WTC11 (cell line): ENCODE measurements at regions not wholly inside any gene's neighbourhood (a gene's known extent, or its start where the extent isn't known, plus 50 kb on each side); places are given as distances from the start of the nearest gene placed in this dataset.

ENCODE experiments used
- ATAC-seq: fragments of 200-7000 bp; cut with Tn5 transposase; 2 replicates; pipeline ENCODE4 v1.10.0; 2021; ENCODE audit warnings: mild to moderate bottlenecking, moderate library complexity
- CTCF ChIA-PET: fragments of 300-600 bp; sonication (Branson Sonifier 250); formaldehyde crosslinking; loops from one replicate; lab custom pipeline; 2021; ENCODE audit warnings: antibody characterized with exemption; lab: Charles Lee
- POLR2A ChIA-PET: fragments of 350-600 bp; sonication (Branson Sonifier 250); formaldehyde crosslinking; loops from one replicate; lab custom pipeline; 2021; ENCODE audit warnings: antibody characterized with exemption; lab: Charles Lee
- DNase-seq: peaks from one replicate; pipeline ENCODE4 v3.0.0; 2021; ENCODE audit warnings: low spot score
- H3K27ac Mint-ChIP-seq: 2 replicates; pipeline ENCODE4 v1.8.0; 2021; ENCODE audit warnings: mixed read lengths
- H3K27me3 Mint-ChIP-seq: 2 replicates; pipeline ENCODE4 v1.8.0; 2021; ENCODE audit warnings: low read depth, mild to moderate bottlenecking, moderate library complexity, mixed read lengths
- H3K36me3 Mint-ChIP-seq: 2 replicates; pipeline ENCODE4 v1.8.0; 2021; ENCODE audit warnings: mixed read lengths
- H3K4me1 Mint-ChIP-seq: 2 replicates; pipeline ENCODE4 v1.8.0; 2022; ENCODE audit warnings: mixed read lengths
- H3K4me3 Mint-ChIP-seq: 2 replicates; pipeline ENCODE4 v1.8.0; 2021; ENCODE audit warnings: mild to moderate bottlenecking, moderate library complexity, mixed read lengths
- H3K9me3 Mint-ChIP-seq: 2 replicates; pipeline ENCODE4 v1.8.0; 2021; ENCODE audit warnings: mixed read lengths
- ZNF317 ChIP-seq: sonication (generic); formaldehyde crosslinking; IDR thresholded peaks from 2 replicates; pipeline ENCODE4 v1.8.1; 2023; ENCODE audit warnings: low read depth, mild to moderate bottlenecking, moderate library complexity, missing genetic modification reagents, borderline replicate concordance
- TF ChIP-seq, protein P1 (sequence below): sonication (generic); formaldehyde crosslinking; IDR thresholded peaks from 2 replicates; pipeline ENCODE4 v1.8.1; 2022; ENCODE audit warnings: missing genetic modification reagents, borderline replicate concordance
- TF ChIP-seq, protein P2 (sequence below): sonication (generic); formaldehyde crosslinking; IDR thresholded peaks from 2 replicates; pipeline ENCODE4 v1.8.1; 2023; ENCODE audit warnings: mild to moderate bottlenecking, moderate library complexity, missing genetic modification reagents
- TF ChIP-seq, protein P3 (sequence below): sonication (generic); formaldehyde crosslinking; IDR thresholded peaks from 2 replicates; pipeline ENCODE4 v1.8.1; 2023; ENCODE audit warnings: mild to moderate bottlenecking, missing genetic modification reagents

DNA sequence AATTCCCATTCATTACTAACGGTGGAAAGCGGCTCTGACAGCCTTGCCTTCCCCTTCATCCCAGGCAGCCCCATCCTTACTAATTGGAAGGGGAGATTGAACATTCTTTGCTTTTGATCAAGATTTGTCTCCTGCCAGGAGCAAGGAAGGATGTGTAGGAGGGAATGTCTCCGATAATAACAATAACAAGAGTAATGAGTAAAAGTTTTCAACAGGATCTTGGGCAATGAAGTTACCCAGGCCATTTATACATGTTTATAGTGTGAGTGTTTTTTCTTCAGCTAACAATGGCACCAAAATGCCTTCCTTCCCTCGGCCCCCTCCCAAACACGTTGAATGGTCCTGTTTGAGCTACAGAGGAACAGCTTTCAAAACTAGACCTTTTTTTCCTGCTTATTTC, 83.8 kb downstream of the GATA6 start:
- Mint-ChIP-seq H3K27ac (no peak overlapping the region), H3K36me3 (no peaks in the 10 kb centered on the region), H3K4me3 (no peak overlapping the region)
- TF ChIP-seq, protein P1, sequence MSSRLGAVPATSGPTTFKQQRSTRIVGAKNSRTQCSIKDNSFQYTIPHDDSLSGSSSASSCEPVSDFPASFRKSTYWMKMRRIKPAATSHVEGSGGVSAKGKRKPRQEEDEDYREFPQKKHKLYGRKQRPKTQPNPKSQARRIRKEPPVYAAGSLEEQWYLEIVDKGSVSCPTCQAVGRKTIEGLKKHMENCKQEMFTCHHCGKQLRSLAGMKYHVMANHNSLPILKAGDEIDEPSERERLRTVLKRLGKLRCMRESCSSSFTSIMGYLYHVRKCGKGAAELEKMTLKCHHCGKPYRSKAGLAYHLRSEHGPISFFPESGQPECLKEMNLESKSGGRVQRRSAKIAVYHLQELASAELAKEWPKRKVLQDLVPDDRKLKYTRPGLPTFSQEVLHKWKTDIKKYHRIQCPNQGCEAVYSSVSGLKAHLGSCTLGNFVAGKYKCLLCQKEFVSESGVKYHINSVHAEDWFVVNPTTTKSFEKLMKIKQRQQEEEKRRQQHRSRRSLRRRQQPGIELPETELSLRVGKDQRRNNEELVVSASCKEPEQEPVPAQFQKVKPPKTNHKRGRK (CRISPR knock-in tag) = no peak
- TF ChIP-seq, protein P2, sequence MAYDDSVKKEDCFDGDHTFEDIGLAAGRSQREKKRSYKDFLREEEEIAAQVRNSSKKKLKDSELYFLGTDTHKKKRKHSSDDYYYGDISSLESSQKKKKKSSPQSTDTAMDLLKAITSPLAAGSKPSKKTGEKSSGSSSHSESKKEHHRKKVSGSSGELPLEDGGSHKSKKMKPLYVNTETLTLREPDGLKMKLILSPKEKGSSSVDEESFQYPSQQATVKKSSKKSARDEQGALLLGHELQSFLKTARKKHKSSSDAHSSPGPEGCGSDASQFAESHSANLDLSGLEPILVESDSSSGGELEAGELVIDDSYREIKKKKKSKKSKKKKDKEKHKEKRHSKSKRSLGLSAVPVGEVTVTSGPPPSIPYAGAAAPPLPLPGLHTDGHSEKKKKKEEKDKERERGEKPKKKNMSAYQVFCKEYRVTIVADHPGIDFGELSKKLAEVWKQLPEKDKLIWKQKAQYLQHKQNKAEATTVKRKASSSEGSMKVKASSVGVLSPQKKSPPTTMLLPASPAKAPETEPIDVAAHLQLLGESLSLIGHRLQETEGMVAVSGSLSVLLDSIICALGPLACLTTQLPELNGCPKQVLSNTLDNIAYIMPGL = no peak
- TF ChIP-seq, protein P3, sequence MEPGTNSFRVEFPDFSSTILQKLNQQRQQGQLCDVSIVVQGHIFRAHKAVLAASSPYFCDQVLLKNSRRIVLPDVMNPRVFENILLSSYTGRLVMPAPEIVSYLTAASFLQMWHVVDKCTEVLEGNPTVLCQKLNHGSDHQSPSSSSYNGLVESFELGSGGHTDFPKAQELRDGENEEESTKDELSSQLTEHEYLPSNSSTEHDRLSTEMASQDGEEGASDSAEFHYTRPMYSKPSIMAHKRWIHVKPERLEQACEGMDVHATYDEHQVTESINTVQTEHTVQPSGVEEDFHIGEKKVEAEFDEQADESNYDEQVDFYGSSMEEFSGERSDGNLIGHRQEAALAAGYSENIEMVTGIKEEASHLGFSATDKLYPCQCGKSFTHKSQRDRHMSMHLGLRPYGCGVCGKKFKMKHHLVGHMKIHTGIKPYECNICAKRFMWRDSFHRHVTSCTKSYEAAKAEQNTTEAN (CRISPR knock-in tag) = no peak
- TF ChIP-seq ZNF317 (CRISPR knock-in tag) = no peak
- TF ChIP-seq, all 79 proteins: peak for 0
- ChIA-PET CTCF (no interaction called here), POLR2A (no interaction called here)
- no peak for DNase-seq
- Mint-ChIP-seq H3K4me1 (peaks cover 5% of the 10 kb centered on the region; the same call in 1 of the 2 replicates), H3K9me3 (no peaks in the 10 kb centered on the region), H3K27me3 (no peaks in the 10 kb centered on the region)
- ATAC-seq = no peak
